DND-41 (cell line): ENCODE measurements at regions not wholly inside any gene's neighbourhood (a gene's known extent, or its start where the extent isn't known, plus 50 kb on each side); places are given as distances from the start of the nearest gene placed in this dataset.

ENCODE experiments used
- ATAC-seq: fragments of 200-7000 bp; cut with Tn5 transposase; 3 replicates; pipeline ENCODE4 v1.9.1; 2021; ENCODE audit warnings: low read depth; ENCODE audit not compliant: insufficient read depth
- DNase-seq: peaks from one replicate; pipeline ENCODE4 v3.0.0-alpha.2; 2020
- H2AFZ ChIP-seq: 2 replicates; pipeline ENCODE4 v1.6.0; 2012; ENCODE audit warnings: low read depth, low read length
- H3K27ac ChIP-seq: 2 replicates; pipeline ENCODE4 v1.5.1; 2012; ENCODE audit warnings: low read length, inconsistent platforms
- H3K27me3 ChIP-seq: fragments of 200-600 bp; sonication (generic); 2 replicates; pipeline ENCODE4 v1.6.0; 2012; ENCODE audit warnings: low read length, mild to moderate bottlenecking, inconsistent platforms; ENCODE audit not compliant: insufficient read depth, poor library complexity
- H3K36me3 ChIP-seq: 2 replicates; pipeline ENCODE4 v1.5.1; 2012; ENCODE audit warnings: low read length, inconsistent platforms; ENCODE audit not compliant: insufficient read depth
- H3K4me1 ChIP-seq: 2 replicates; pipeline ENCODE4 v1.5.1; 2012; ENCODE audit warnings: mild to moderate bottlenecking, low read length; ENCODE audit not compliant: insufficient read depth
- H3K4me2 ChIP-seq: 2 replicates; pipeline ENCODE4 v1.6.0; 2012; ENCODE audit warnings: mild to moderate bottlenecking, moderate library complexity, low read length, inconsistent platforms; ENCODE audit not compliant: insufficient read depth
- H3K4me3 ChIP-seq, 2 experiments: fragments of 200-600 bp in 1 of 2; shearing (Covaris generic) in 1 of 2; 2 replicates each; pipeline ENCODE4 v1.5.1; 2012 to 2016; ENCODE audit warnings: inconsistent platforms in 2 of 2, low read length in 2 of 2, mild to moderate bottlenecking in 2 of 2, low read depth in 1 of 2, moderate library complexity in 1 of 2
- H3K79me2 ChIP-seq: 2 replicates; pipeline ENCODE4 v1.6.0; 2012; ENCODE audit warnings: low read length, inconsistent platforms; ENCODE audit not compliant: insufficient read depth
- H3K9ac ChIP-seq: 2 replicates; pipeline ENCODE4 v1.6.0; 2012; ENCODE audit warnings: low read depth, mild to moderate bottlenecking, inconsistent platforms, low read length, moderate library complexity
- H3K9me3 ChIP-seq: 2 replicates; pipeline ENCODE4 v1.5.1; 2012; ENCODE audit warnings: low read length, moderate library complexity, mild to moderate bottlenecking, inconsistent platforms; ENCODE audit not compliant: insufficient read depth, severe bottlenecking
- H4K20me1 ChIP-seq: 2 replicates; pipeline ENCODE4 v1.6.0; 2012; ENCODE audit warnings: low read length; ENCODE audit not compliant: insufficient read depth
- EZH2 ChIP-seq: IDR thresholded peaks from 3 replicates; pipeline ENCODE4 v1.6.1; 2012; ENCODE audit warnings: borderline replicate concordance, low read depth, mild to moderate bottlenecking, moderate library complexity, low read length, inconsistent platforms; ENCODE audit not compliant: severe bottlenecking
- TF ChIP-seq, protein P1 (sequence below): IDR thresholded peaks from 2 replicates; pipeline ENCODE4 v1.5.1; 2012; ENCODE audit warnings: borderline replicate concordance, low read length, moderate library complexity, mild to moderate bottlenecking; ENCODE audit not compliant: poor library complexity, severe bottlenecking; ENCODE audit errors: extremely low read depth

DNA sequence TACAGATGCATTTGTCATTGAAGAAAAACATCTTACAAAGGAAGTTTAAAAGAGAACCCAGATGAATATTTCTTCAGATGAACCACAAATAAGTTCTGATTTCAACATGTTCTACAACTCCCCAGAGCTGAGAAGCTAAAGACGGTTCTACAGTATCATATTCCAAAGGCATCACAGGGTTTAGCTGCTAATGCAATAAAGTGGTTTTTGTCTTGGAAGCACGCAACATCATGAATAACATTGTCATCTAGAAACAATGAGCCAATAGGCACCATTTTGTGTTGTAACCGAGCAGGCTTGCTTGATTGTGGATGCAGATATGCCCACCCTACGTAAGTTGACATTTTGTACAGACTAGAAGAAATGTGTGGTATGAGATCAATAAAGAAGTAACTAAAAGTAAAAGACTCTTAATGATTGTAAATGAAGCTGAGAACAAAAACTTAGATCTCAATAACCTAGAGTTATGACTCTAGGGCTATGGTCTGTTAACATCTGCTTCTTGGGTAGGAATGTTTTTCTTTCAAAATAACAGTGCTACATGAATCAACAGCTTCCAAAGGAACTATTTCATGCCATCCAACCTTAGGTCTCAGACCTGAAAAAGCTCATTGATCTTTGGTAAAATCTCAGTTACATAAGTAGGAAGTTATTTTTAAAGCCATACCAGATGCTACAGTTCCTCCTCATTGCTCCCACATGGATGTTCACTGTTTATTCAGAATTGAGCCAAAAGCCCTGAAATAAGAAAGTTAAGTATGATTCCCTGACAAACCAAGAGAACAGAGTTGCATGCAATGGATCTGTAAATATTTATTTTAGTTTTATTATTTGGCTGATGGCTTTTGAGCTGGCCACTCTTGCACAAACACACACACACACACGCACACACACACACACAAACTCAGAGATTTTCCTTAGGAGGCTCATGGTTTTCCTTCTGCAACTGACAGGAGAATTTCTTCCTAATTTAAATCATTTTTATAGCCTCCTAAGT, 118.7 kb upstream of the SLCO6A1 start:
- no peak overlapping the region for H3K4me2 ChIP-seq
- H3K36me3 ChIP-seq = no peaks in the 10 kb centered on the region
- H3K9me3 ChIP-seq = no peaks in the 10 kb centered on the region
- no peak overlapping the region for H3K27ac ChIP-seq
- H4K20me1 ChIP-seq = no peaks in the 10 kb centered on the region
- no peaks in the 10 kb centered on the region for H3K79me2 ChIP-seq
- no peak for TF ChIP-seq EZH2
- TF ChIP-seq, protein P1, sequence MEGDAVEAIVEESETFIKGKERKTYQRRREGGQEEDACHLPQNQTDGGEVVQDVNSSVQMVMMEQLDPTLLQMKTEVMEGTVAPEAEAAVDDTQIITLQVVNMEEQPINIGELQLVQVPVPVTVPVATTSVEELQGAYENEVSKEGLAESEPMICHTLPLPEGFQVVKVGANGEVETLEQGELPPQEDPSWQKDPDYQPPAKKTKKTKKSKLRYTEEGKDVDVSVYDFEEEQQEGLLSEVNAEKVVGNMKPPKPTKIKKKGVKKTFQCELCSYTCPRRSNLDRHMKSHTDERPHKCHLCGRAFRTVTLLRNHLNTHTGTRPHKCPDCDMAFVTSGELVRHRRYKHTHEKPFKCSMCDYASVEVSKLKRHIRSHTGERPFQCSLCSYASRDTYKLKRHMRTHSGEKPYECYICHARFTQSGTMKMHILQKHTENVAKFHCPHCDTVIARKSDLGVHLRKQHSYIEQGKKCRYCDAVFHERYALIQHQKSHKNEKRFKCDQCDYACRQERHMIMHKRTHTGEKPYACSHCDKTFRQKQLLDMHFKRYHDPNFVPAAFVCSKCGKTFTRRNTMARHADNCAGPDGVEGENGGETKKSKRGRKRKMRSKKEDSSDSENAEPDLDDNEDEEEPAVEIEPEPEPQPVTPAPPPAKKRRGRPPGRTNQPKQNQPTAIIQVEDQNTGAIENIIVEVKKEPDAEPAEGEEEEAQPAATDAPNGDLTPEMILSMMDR = no peak
- DNase-seq (no peak), ATAC-seq (no peak)
- no peaks in the 10 kb centered on the region for H3K4me1 ChIP-seq
- H3K9ac ChIP-seq = no peak overlapping the region
- no peak overlapping the region for H2AFZ ChIP-seq
- H3K27me3 ChIP-seq = no peaks in the 10 kb centered on the region
- no peak overlapping the region for H3K4me3 ChIP-seq

DNA sequence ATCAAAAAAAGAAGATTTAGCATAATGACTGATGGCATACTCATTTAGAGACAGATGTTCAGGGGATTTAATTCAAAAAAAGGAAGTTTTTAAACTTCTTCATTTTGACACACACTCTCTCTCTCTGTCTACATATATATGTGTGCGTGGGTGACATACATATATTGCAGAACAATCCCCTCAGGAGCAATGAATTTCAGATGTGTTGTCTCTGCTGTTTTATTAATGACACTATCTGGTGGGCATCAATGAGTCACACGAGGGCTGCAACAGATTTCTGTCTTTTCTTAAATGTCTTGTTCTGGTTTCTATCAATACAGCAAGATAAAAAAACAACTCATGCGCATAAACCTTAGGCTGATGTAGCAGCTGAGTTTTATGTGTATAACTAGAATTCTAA, 123.5 kb upstream of the SLCO6A1 start:
- DNase-seq (no peak), ATAC-seq (no peak)
- peaks cover 3% of the 10 kb centered on the region for H3K27me3 ChIP-seq
- H3K9me3 ChIP-seq = no peaks in the 10 kb centered on the region
- TF ChIP-seq EZH2 = no peak
- TF ChIP-seq, protein P1 = no peak
- H2AFZ ChIP-seq = no peak overlapping the region
- no peak overlapping the region for H3K4me2 ChIP-seq
- no peaks in the 10 kb centered on the region for H3K36me3 ChIP-seq
- no peaks in the 10 kb centered on the region for H3K4me1 ChIP-seq
- no peaks in the 10 kb centered on the region for H3K79me2 ChIP-seq
- no peaks in the 10 kb centered on the region for H4K20me1 ChIP-seq
- H3K9ac ChIP-seq = no peak overlapping the region
- no peak overlapping the region for H3K27ac ChIP-seq
- no peak overlapping the region for H3K4me3 ChIP-seq

DNA sequence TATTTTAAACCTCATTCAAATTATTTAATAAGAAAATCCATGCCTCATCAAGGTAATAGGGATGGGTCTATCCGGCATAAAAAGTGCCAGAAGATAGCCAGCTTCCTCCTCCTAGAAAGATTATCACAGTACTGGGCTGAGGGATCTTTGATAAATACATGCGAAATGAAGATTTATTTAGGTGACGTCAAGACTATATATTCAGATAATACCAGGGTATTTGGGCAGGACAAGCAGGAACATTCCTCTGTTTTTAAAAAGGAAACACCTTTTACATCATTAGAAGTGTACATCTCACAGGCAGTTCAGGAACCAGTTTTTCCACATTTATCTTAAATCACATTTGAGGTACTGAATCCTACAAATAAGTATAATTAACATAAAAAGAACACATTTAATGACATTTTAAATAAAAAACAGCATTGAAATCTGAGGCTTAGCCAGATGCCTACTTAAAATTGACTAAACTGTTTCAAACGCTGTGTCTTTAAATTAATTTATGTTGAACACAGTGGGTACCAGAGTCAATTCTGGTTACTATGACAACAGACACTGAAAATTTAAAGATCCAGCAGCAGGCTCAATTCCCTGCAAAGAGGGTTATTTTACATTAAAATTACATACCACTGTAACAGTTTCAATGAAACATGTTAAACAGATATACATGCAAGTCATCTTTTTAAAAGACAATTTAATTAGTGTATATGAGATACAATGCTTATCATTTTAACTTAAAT, 124.7 kb upstream of the SLCO6A1 start:
- H3K36me3 ChIP-seq = no peaks in the 10 kb centered on the region
- H3K9me3 ChIP-seq = no peaks in the 10 kb centered on the region
- no peak for DNase-seq
- ATAC-seq = no peak
- TF ChIP-seq, protein P1 = no peak
- TF ChIP-seq EZH2 = no peak
- H3K9ac ChIP-seq = no peak overlapping the region
- no peaks in the 10 kb centered on the region for H4K20me1 ChIP-seq
- H3K79me2 ChIP-seq = no peaks in the 10 kb centered on the region
- H2AFZ ChIP-seq = no peak overlapping the region
- no peaks in the 10 kb centered on the region for H3K4me1 ChIP-seq
- H3K27me3 ChIP-seq = peaks cover 5% of the 10 kb centered on the region
- H3K4me2 ChIP-seq = no peak overlapping the region
- H3K27ac ChIP-seq = no peak overlapping the region
- H3K4me3 ChIP-seq = no peak overlapping the region
